Pancreas (tissue), 10 donors: ENCODE measurements at regions not wholly inside any gene's neighbourhood (a gene's known extent, or its start where the extent isn't known, plus 50 kb on each side); places are given as distances from the start of the nearest gene placed in this dataset.

ENCODE experiments used
- ATAC-seq, 4 donors: fragments of 200-7000 bp; cut with Tn5 transposase; one replicate each; pipeline versions ENCODE4 v1.8.0 to v1.9.1; 2020; ENCODE audit warnings: mild to moderate bottlenecking in 4 of 4, moderate library complexity in 4 of 4
- DNase-seq, 6 donors: peaks; one replicate each; pipeline ENCODE4 v3.0.0-alpha.2; 2020
- FAIRE-seq: peaks from 2 replicates; lab custom pipeline; 2012; peaks lifted over from hg19 to GRCh38; lab: Jason Lieb, UNC
- H3K27ac ChIP-seq, 4 donors: fragments of 200-600 bp; sonication (generic); 1 replicate in 3 of 4; 2 replicates in 1 of 4; pipeline versions ENCODE4 v1.5.0 to v1.8.0; 2020
- H3K27me3 ChIP-seq, 4 donors: fragments of 200-600 bp; one replicate each; pipeline ENCODE4 v1.8.0; 2021
- H3K36me3 ChIP-seq, 3 donors: fragments of 200-600 bp; sonication (generic) in 1 of 3; one replicate each; pipeline versions ENCODE4 v1.5.0 to v1.8.0; 2020 to 2021
- H3K4me1 ChIP-seq, 3 donors: fragments of 200-600 bp; one replicate each; pipeline ENCODE4 v1.8.0; 2021
- H3K4me3 ChIP-seq, 4 donors: fragments of 200-600 bp; sonication (generic) in 2 of 4; one replicate each; pipeline versions ENCODE4 v1.5.0 to v1.8.0; 2020 to 2021
- H3K9me3 ChIP-seq, 4 donors: fragments of 200-600 bp; one replicate each; pipeline ENCODE4 v1.8.0; 2021
- CTCF ChIP-seq, 4 donors: fragments of 200-600 bp; sonication (generic) in 3 of 4; IDR thresholded peaks; one replicate each; pipeline versions ENCODE4 v1.5.0 to v1.8.0; 2021; ENCODE audit warnings: antibody characterized with exemption in 4 of 4
- WGBS, 2 donors: extraction: QIAGEN DNeasy Blood & Tissue Kit; methylation state at CpG; one replicate each; pipeline ENCODE4 v1.1.7; 2013; 5-methylcytosine and 5-hydroxymethylcytosine counted together
- intact Hi-C, 3 donors: fragments of 100-400 bp; cut with DNase I; formaldehyde crosslinking; loops; one replicate each; pipeline versions ENCODE4 v1.11.1 to v1.14.2; 2022
- donor health status: healthy with polysubstance abuse.
- donor health status: DM: no; HTN: no; CAD: no; lungs with moderate emphysema.
- donor health status: DM: no; HTN: no; CAD: no.
- donor health status: control.
- donor health status: control.
- donor health status: Bipolar disorder and iron deficiency.
- donor health status: DM: yes; HTN: yes; CAD: no.
- donor health status: DM: no; HTN: no; CAD: no.
- donor health status: DM: no; HTN: no; CAD: no.
- donor health status: DM: yes; HTN: yes; CAD: no.

- no peak for DNase-seq
- no peak for ATAC-seq
- TF ChIP-seq CTCF (IDR thresholded peaks at IDR 0.05): no peak
- 75 to 84% methylated on average over 1 of the region's 1 CpG for WGBS, 2 donors
- Histone ChIP-seq H3K9me3 (no peaks in the 10 kb centered on the region), H3K27ac (no peak overlapping the region), H3K4me3 (no peak overlapping the region), H3K36me3 (no peaks in the 10 kb centered on the region), H3K4me1 (no peaks in the 10 kb centered on the region), H3K27me3 (no peaks in the 10 kb centered on the region)
- intact Hi-C loops: no loop called here
- no peak for FAIRE-seq
Observed at GRCh38 chrX:69028761-69029120, 136.5 kb downstream of the PJA1 start.

GRCh38 chrX:69028006-69028760 is 137.1 kb downstream of the PJA1 start:
- WGBS, 2 donors: 56 to 65% methylated on average over 8 of the region's 8 CpGs
- Histone ChIP-seq H3K9me3 (no peaks in the 10 kb centered on the region), H3K4me1 (no peaks in the 10 kb centered on the region), H3K36me3 (no peaks in the 10 kb centered on the region), H3K4me3 (no peak overlapping the region), H3K27ac (peak overlapping the region in 1 of 4 donors; percentile 30), H3K27me3 (no peaks in the 10 kb centered on the region)
- intact Hi-C loops: no loop called here
- no peak for TF ChIP-seq CTCF (IDR thresholded peaks at IDR 0.05)
- no peak for FAIRE-seq
- no peak for ATAC-seq
- no peak for DNase-seq

- intact Hi-C loops: no loop called here
- DNase-seq (no peak), FAIRE-seq (no peak), ATAC-seq (peak in 3 of 4 donors; percentile 50 to 74 (median 60))
- Histone ChIP-seq H3K4me3 (no peak overlapping the region), H3K4me1 (no peaks in the 10 kb centered on the region), H3K27ac (peak overlapping the region in 1 of 4 donors; percentile 57), H3K36me3 (no peaks in the 10 kb centered on the region), H3K9me3 (no peaks in the 10 kb centered on the region), H3K27me3 (no peaks in the 10 kb centered on the region)
- WGBS, 2 donors: 54 to 59% methylated on average over 11 of the region's 11 CpGs
- TF ChIP-seq CTCF (IDR thresholded peaks at IDR 0.05): no peak
Observed at GRCh38 chrX:69027181-69028005, 137.9 kb downstream of the PJA1 start.

GRCh38 chrX:69025802-69026301 is 139.4 kb downstream of the PJA1 start:
- H3K4me3 ChIP-seq: no peak overlapping the region
- ATAC-seq (no peak), FAIRE-seq (no peak), DNase-seq (no peak)
- no peaks in the 10 kb centered on the region for H3K9me3 ChIP-seq
- H3K27me3 ChIP-seq: no peaks in the 10 kb centered on the region
- no peaks in the 10 kb centered on the region for H3K4me1 ChIP-seq
- WGBS, 2 donors: 67 to 74% methylated on average over 4 of the region's 4 CpGs
- no peak for TF ChIP-seq CTCF (IDR thresholded peaks at IDR 0.05)
- intact Hi-C loops: no loop called here
- no peaks in the 10 kb centered on the region for H3K36me3 ChIP-seq
- no peak overlapping the region for H3K27ac ChIP-seq
